ENCODE measurements at regions not wholly inside any gene's neighbourhood (a gene's known extent, or its start where the extent isn't known, plus 50 kb on each side); places are given as distances from the start of the nearest gene placed in this dataset.
A peak's percentile ranks its signal among the peaks of the same experiment; 100 is the strongest.

DNA sequence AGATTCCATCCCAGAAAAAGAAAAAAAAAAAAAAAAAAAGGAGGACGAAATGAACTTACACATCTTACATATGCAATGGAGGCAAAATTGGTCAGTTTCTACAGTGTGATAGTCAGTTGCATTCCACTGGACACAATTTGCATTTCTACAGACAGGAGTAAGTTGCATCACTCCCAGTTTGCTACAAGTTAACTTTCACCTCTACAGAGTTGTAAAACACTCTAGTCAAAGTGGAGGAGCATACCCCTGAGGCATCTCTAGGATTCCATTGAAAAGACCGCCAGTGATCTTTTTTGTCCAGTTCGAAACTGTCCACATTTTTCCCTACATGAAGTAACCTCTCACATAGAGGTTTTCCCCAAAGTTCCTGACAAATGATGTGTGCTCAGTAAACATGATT is 202.8 kb downstream of the VAPA start:
- intact Hi-C loops (cut with DNase I, micrococcal nuclease) = no loop called here
- no peak overlapping the region for H3K4me3 Mint-ChIP-seq
- H3K9me3 Mint-ChIP-seq (ENCODE audit: low read depth) = no peaks in the 10 kb centered on the region
- no peaks in the 10 kb centered on the region for H3K36me3 Mint-ChIP-seq (ENCODE audit: low read depth)
- no peaks in the 10 kb centered on the region for H3K27me3 Mint-ChIP-seq
- DNase-seq (no peak), ATAC-seq (no peak)
- no peak overlapping the region for H3K27ac Mint-ChIP-seq
- H3K4me1 Mint-ChIP-seq = no peaks in the 10 kb centered on the region
- ChIA-PET POLR2A (no interaction called here), CTCF (no interaction called here)

DNA sequence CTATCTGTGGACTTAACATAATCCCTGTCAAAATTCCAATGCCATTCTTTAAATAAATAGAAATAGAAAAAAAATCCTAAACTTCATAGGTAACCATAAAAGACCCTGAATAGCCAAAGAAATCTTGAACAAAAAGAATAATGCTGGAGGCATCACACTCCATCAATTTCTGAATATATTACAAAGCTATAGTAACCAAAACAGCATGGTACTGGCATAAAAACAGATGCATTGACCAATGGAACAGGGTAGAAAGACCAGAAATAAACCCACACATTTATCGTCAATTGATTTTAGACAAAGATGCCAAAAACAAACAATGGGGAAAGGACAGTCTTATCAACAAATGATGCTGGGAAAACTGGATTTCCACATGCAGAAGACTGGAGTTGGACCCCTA is 205.7 kb downstream of the VAPA start:
- Mint-ChIP-seq H3K27ac (no peak overlapping the region), H3K4me3 (no peak overlapping the region), H3K27me3 (no peaks in the 10 kb centered on the region), H3K4me1 (peaks cover 8% of the 10 kb centered on the region), H3K36me3 (ENCODE audit: low read depth) (no peaks in the 10 kb centered on the region), H3K9me3 (ENCODE audit: low read depth) (no peaks in the 10 kb centered on the region)
- DNase-seq = no peak
- ChIA-PET CTCF (no interaction called here), POLR2A (no interaction called here)
- intact Hi-C loops (cut with DNase I, micrococcal nuclease) = no loop called here
- no peak for ATAC-seq

DNA sequence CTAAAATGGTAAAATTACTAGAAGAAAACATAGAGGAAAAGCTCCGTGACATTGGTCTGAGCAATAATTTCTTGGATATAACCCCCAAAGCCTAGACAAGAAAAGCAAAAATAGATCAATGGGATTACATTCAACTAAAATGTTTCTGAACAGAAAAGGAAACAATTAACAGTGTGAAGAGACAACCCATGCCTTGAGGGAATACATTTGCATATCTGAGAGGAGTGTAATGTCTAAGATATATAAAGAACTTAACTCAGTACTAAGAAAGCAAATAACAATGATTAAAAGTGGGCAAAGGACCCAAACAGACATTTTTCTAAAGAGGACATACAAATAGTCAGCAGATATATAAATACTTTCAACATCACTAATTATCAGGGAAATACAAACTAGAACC is 206.2 kb downstream of the VAPA start:
- DNase-seq (no peak), ATAC-seq (no peak)
- H3K4me3 Mint-ChIP-seq = no peak overlapping the region
- ChIA-PET POLR2A (no interaction called here), CTCF (no interaction called here)
- intact Hi-C loops (cut with DNase I, micrococcal nuclease) = no loop called here
- H3K27ac Mint-ChIP-seq = no peak overlapping the region
- H3K36me3 Mint-ChIP-seq (ENCODE audit: low read depth) = no peaks in the 10 kb centered on the region
- H3K27me3 Mint-ChIP-seq = no peaks in the 10 kb centered on the region
- peaks cover 8% of the 10 kb centered on the region for H3K4me1 Mint-ChIP-seq
- no peaks in the 10 kb centered on the region for H3K9me3 Mint-ChIP-seq (ENCODE audit: low read depth)

DNA sequence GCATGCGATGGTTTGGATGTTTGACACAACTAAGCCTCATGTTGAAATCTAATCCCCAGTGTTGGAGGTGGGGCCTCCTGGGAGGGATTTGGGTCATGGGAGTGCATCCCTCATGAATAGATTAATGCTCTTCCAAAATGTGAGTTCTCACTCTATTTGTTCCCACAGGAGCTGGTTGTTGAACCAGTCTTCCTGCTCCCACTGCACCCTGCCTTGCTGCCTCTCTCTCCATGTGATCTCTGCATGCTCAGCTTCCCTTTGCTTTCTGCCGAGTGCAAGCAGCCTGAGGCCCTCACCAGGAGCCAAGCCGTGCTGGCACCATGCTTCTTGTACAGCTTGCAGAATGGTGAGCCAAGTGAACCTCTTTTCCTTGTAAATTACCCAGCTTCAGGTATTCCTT is 206.8 kb downstream of the VAPA start:
- Mint-ChIP-seq H3K27ac (no peak overlapping the region), H3K4me1 (peaks cover 8% of the 10 kb centered on the region), H3K27me3 (no peaks in the 10 kb centered on the region), H3K36me3 (ENCODE audit: low read depth) (no peaks in the 10 kb centered on the region), H3K4me3 (no peak overlapping the region), H3K9me3 (ENCODE audit: low read depth) (no peaks in the 10 kb centered on the region)
- DNase-seq = no peak
- ATAC-seq = no peak
- intact Hi-C loops (cut with DNase I, micrococcal nuclease) = no loop called here
- POLR2A ChIA-PET = no interaction called here
- CTCF ChIA-PET = no interaction called here

DNA sequence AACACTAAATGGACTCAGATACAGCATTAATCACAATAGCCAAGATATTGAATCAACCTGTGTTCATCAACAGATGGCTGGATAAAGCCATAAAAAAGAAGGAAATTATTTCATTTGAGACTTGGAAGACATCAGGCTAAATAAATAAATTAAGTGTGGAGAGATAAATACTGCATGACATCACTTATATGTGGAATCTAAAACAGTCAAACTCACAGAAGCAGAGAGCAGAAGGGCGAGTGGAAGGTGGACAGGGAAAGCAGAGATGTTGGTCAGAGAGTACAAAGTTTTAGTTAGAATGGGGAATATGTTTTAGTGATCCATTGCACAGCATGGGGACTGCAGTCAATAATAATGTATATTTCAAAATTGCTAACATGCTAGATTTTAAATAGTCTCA is 207.2 kb downstream of the VAPA start:
- H3K36me3 Mint-ChIP-seq (ENCODE audit: low read depth) = no peaks in the 10 kb centered on the region
- H3K9me3 Mint-ChIP-seq (ENCODE audit: low read depth) = no peaks in the 10 kb centered on the region
- peaks cover 8% of the 10 kb centered on the region for H3K4me1 Mint-ChIP-seq
- ChIA-PET CTCF (no interaction called here), POLR2A (no interaction called here)
- H3K27me3 Mint-ChIP-seq = no peaks in the 10 kb centered on the region
- intact Hi-C loops (cut with DNase I, micrococcal nuclease) = no loop called here
- ATAC-seq (no peak), DNase-seq (no peak)
- H3K4me3 Mint-ChIP-seq = no peak overlapping the region
- H3K27ac Mint-ChIP-seq = no peak overlapping the region

DNA sequence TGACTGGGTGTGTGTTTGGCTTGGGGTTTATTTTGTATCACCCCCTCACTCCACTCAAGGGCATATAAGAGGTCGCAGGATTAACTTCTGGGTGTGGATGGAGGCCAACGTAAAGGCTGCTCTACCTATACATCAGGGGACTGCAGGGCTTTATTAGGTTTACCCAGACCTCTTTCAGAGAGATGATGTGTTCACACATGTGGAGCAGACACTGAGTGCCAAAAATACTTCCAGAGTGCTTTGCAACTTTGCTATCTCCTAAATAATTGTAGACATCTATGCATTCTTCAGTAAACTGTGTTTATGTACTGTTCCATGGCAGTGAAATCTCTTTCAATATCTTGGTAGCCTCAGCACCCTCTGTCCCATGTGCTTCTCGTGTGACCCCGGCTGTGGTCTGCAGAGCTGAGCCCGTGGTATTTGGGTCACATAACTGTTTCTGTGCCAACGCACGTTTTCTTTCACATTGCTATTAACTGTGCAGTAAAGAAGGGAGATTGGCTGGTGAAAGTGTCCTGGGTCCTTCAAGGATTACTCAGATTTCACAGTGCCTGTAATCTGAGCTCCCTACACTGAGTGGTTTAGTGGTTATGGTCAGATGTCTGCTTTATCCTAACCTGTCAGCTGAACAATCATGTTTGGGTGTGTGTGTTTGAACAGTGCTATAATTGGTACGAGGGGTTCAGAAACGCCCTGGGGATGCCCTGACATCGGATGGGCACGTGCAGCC is 208.1 kb downstream of the VAPA start:
- ChIA-PET CTCF (no interaction called here), POLR2A (no interaction called here)
- intact Hi-C loops (cut with DNase I, micrococcal nuclease) = no loop called here
- no peaks in the 10 kb centered on the region for H3K27me3 Mint-ChIP-seq
- no peaks in the 10 kb centered on the region for H3K9me3 Mint-ChIP-seq (ENCODE audit: low read depth)
- DNase-seq (no peak), ATAC-seq (peak; percentile 33)
- no peak overlapping the region for H3K27ac Mint-ChIP-seq
- H3K4me1 Mint-ChIP-seq = peaks cover 8% of the 10 kb centered on the region
- no peaks in the 10 kb centered on the region for H3K36me3 Mint-ChIP-seq (ENCODE audit: low read depth)
- no peak overlapping the region for H3K4me3 Mint-ChIP-seq

DNA sequence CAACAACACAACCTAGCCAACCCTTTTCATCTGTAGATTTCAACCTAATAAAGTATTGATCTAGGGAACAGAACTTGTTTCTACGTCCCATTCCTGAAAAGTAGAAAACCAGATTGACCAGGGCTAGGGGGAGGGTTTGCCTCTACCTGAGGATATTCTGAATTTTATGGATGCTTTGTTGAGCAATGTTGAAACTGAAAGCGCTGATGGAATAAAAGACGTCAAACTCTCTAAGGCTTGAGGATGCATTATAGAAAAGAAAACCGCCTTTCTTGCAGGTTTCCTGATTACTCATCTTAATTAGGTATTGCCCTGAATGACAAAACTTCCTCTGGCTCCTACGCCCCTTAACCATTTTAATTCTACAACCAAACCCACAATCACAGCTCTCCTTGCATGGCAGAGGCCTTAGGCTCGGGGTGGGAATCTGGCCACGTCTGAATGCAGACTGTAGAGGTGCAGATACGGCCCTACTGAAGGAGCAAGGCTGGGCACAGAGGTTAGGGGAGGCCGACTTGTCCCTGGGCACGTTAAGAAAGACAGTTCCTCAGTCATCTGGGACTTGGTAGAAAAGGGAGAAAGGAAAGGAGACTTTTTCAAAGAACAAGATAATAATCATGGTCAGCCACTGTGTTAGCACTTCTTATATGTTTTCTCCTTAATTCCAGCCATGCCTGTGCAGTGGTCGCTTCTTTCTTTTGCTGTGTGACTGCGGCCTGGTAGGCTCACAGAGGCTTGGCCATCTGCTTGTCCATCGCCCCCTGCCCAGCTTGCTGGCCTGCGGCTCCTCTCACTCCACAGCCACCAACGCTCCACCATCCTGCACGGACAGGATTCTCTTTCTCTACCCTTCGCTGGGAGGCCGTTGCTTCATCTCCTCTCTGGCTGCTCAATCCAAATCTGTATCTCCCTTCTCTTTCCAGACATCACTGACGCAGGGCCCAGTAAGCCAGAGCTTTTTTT is 209.5 kb downstream of the VAPA start:
- ATAC-seq = peak; percentile 90
- intact Hi-C loops (cut with DNase I, micrococcal nuclease) = no loop called here
- no peaks in the 10 kb centered on the region for H3K36me3 Mint-ChIP-seq (ENCODE audit: low read depth)
- H3K27me3 Mint-ChIP-seq = no peaks in the 10 kb centered on the region
- no peaks in the 10 kb centered on the region for H3K9me3 Mint-ChIP-seq (ENCODE audit: low read depth)
- DNase-seq = peak; percentile 13
- H3K4me1 Mint-ChIP-seq = peaks cover 8% of the 10 kb centered on the region
- ChIA-PET CTCF (interaction anchor here (0.6 kb wide), 1 partner anchor 8 kb away, joined by 4 read pairs; no protein-coding TSS in a partner anchor), POLR2A (no interaction called here)
- no peak overlapping the region for H3K4me3 Mint-ChIP-seq
- H3K27ac Mint-ChIP-seq = no peak overlapping the region

DNA sequence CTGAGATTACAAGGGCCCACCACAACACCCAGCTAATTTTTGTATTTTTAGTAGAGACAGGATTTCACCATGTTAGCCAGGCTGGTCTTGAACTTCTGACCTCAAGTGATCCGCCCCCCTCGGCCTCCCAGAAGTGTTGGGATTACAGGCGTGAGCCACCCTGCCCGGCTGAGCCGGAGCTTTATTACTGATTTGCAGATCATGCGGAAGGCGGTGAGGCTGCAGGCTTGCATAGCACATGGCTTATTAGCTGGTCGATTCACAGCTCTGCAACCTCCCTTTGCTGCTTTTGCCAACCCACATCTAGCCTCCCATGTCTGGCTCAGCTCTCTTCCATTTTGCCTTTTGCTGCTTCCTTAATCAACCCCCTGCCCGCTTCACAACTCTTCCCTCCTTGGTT is 210.3 kb downstream of the VAPA start:
- Mint-ChIP-seq H3K9me3 (ENCODE audit: low read depth) (no peaks in the 10 kb centered on the region), H3K36me3 (ENCODE audit: low read depth) (no peaks in the 10 kb centered on the region), H3K4me1 (peaks cover 8% of the 10 kb centered on the region), H3K27me3 (no peaks in the 10 kb centered on the region), H3K4me3 (no peak overlapping the region), H3K27ac (no peak overlapping the region)
- CTCF ChIA-PET = no interaction called here
- DNase-seq = no peak
- POLR2A ChIA-PET = no interaction called here
- intact Hi-C loops (cut with DNase I, micrococcal nuclease) = no loop called here
- no peak for ATAC-seq

DNA sequence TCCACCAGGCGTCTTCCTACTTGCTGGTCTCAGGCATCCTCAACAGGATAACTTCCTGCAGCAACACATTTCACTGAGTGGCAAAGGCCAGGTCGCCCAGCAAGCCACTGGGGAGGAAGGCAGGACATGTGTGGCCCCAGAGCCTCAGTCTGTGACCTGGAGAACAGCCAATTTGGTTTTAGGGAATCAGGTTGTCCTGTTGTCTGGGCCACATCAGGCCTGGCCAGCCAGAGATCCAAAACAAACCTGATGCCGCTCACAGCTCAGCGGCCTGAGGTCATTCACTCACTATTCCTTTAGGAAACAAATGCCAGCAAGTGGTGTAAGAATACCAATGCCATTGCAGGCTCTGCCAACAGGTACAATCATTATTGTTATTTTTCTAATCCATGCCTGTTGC is 210.7 kb downstream of the VAPA start:
- no peak overlapping the region for H3K4me3 Mint-ChIP-seq

DNA sequence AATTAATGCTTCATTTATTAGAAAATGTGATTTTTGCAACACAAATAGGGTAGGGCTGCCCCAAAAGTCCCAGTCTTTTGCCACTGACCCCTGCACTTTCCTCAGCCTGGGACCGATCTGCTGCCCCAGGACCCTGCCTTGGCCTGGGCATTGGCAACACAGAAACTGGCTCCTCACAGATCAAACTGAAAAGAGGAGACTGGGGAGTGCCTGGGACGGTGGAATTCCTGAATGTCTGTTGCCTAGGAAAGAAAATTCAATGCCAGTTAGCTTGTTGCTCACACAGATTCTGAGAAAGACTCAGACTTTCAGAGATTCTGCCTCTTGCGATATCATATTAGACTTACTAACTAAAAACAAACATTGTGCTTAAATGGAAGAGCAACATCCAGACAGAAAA is 211.2 kb downstream of the VAPA start:
- ChIA-PET CTCF (no interaction called here), POLR2A (no interaction called here)
- Mint-ChIP-seq H3K9me3 (ENCODE audit: low read depth) (no peaks in the 10 kb centered on the region), H3K27ac (no peak overlapping the region), H3K36me3 (ENCODE audit: low read depth) (no peaks in the 10 kb centered on the region), H3K4me1 (peaks cover 8% of the 10 kb centered on the region), H3K27me3 (peaks cover 2% of the 10 kb centered on the region), H3K4me3 (no peak overlapping the region)
- DNase-seq (no peak), ATAC-seq (no peak)
- intact Hi-C loops (cut with DNase I, micrococcal nuclease) = no loop called here

More for the DNA sequence above, 210.7 kb downstream of the VAPA start:
- H3K4me1 Mint-ChIP-seq = peaks cover 8% of the 10 kb centered on the region
- intact Hi-C loops (cut with DNase I, micrococcal nuclease) = no loop called here
- H3K27me3 Mint-ChIP-seq = peaks cover under 1% of the 10 kb centered on the region
- CTCF ChIA-PET = no interaction called here
- no peak for DNase-seq
- no peak for ATAC-seq
- H3K9me3 Mint-ChIP-seq (ENCODE audit: low read depth) = no peaks in the 10 kb centered on the region
- POLR2A ChIA-PET = no interaction called here
- H3K27ac Mint-ChIP-seq = no peak overlapping the region
- H3K36me3 Mint-ChIP-seq (ENCODE audit: low read depth) = no peaks in the 10 kb centered on the region

DNA sequence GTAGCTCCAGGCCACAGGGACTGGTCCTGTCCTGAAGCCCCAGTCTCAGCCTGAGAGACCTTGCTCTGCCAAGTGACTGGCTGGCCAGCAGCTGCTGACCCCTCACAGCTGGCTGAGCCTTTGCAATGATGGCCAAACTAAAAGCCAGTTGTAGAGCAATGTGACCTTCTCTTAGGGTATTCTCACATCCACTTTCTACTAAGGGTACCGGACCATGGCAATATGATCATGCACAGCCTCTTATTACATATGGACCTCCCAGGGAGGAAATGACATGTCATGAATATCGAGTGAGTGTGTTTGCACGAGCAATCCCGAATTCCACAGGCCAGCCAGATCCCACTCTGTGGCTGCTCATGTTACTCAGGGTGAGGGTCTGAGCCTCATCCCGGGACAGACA is 213.9 kb downstream of the VAPA start:
- H3K36me3 Mint-ChIP-seq (ENCODE audit: low read depth) = no peaks in the 10 kb centered on the region
- intact Hi-C loops (cut with DNase I, micrococcal nuclease) = no loop called here
- H3K27ac Mint-ChIP-seq = no peak overlapping the region
- no peak for ATAC-seq
- H3K9me3 Mint-ChIP-seq (ENCODE audit: low read depth) = no peaks in the 10 kb centered on the region
- peaks cover 10% of the 10 kb centered on the region for H3K27me3 Mint-ChIP-seq
- DNase-seq = no peak
- CTCF ChIA-PET = no interaction called here
- H3K4me3 Mint-ChIP-seq = no peak overlapping the region
- H3K4me1 Mint-ChIP-seq = peaks cover 10% of the 10 kb centered on the region
- POLR2A ChIA-PET = no interaction called here

DNA sequence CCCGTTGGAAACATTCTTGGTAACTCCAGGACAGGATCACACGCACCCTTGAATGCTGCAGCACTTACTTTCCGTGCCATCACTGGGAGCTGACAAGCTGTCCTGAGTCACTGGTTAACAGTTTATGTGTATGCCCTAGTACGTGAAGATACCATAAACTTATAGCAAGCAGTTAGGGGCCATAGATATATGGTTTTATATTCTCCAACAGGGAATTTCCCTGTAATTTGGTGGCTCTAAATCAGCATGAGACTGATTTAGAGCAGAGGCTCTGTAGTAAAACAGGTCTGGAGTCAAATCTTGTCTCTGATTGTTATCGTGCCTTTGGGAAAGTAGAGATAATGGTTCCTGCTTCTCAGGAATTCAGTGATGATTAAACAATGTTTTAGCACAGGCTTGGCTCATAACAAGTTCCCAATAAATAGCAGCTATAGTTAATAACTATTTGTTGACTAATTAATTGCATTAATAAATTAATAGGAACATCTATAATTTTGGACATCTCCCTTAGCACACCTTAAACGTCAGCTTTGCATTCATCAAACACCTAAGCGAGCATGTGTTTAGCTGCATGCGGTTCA is 215.2 kb downstream of the VAPA start:
- Mint-ChIP-seq H3K36me3 (ENCODE audit: low read depth) (no peaks in the 10 kb centered on the region), H3K4me3 (no peak overlapping the region), H3K9me3 (ENCODE audit: low read depth) (no peaks in the 10 kb centered on the region), H3K27me3 (peaks cover 17% of the 10 kb centered on the region), H3K4me1 (peaks cover 4% of the 10 kb centered on the region), H3K27ac (no peak overlapping the region)
- ATAC-seq (no peak), DNase-seq (no peak)
- ChIA-PET CTCF (interaction anchor here (0.9 kb wide), 1 partner anchor 723 kb away, joined by 3 read pairs; no protein-coding TSS in a partner anchor), POLR2A (no interaction called here)
- intact Hi-C loops (cut with DNase I, micrococcal nuclease) = no loop called here

Measured in activated CD4-positive, alpha-beta T cell treated with anti-CD3 and anti-CD28 coated beads for 36 hours (primary cell).